ENCODE measurements at regions not wholly inside any gene's neighbourhood (a gene's known extent, or its start where the extent isn't known, plus 50 kb on each side); places are given as distances from the start of the nearest gene placed in this dataset.

DNA sequence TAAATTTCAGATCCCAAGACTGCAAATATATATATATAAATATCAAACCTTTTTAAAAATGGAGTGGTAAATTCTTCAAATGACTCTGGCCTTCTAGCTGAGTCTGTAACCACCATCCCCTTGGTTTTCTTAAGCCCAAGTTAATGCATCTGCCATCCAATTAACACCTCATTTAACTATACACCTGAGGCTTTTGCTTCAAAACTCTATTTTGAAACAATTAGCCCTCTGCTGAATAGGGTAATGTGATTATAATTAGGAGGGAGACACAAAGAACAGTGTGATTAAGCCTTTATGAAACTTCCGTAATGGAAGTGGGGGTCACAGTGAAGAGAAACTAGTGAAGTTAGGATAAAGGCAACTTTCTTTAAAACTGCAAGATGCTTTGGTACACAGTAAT, 83.6 kb downstream of the GPR37 start (continued):
- TF ChIP-seq, protein P1, sequence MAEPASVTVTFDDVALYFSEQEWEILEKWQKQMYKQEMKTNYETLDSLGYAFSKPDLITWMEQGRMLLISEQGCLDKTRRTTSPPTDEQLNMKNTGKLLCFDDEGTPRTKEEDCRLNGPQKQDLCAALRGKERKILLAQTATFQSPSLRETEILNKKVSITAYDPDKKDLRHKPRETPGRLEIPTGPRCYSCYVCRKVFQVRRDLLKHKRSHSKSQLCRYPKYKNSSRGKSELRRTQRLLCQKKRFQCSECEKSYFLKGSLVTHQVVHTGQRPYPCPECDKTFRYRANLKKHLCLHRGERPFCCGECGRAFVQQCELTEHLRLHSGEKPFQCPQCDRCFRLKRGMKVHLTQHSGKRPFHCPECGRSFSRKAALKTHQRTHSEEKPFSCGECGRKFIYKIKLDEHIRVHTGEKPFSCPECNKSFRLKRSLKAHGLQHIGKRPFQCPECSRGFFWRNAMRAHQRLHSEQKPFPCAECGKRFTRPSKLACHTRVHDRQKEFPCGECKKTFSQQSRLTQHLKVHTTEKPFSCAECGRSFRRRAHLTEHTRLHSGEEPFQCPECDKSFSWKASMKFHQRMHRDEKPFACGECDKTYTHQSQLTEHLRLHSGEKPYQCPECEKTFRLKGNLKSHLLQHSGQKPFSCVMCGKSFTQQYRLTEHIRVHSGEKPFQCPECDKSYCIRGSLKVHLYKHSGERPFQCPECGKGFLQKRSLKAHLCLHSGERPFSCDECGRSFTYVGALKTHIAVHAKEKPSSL (CRISPR knock-in tag; conservative IDR thresholded peaks at IDR 0.05): no peak

DNA sequence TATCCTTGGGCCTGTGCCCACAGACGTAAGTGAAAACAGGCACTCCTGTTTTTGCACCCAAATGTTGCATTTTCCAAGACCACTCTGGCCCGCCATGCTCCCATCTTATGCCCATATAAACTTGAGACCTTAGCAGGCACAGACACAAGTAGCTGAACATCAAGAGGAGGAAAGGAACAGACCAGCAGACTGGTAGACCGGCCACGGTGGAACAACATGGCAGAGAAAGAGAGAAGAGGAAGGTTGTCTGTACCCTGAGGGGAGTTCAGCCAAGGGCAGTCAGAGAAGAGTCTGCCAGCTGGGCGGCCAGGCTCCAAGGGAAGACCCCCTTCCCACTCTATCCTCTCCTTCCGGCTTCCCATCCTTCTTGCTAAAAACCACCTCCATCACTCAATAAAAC, 85.3 kb downstream of the GPR37 start:
- DNase-seq (ENCODE audit: low spot score) (no peak), ATAC-seq (no peak; the same call in 1 of the 2 replicates)
- TF ChIP-seq, protein P2, sequence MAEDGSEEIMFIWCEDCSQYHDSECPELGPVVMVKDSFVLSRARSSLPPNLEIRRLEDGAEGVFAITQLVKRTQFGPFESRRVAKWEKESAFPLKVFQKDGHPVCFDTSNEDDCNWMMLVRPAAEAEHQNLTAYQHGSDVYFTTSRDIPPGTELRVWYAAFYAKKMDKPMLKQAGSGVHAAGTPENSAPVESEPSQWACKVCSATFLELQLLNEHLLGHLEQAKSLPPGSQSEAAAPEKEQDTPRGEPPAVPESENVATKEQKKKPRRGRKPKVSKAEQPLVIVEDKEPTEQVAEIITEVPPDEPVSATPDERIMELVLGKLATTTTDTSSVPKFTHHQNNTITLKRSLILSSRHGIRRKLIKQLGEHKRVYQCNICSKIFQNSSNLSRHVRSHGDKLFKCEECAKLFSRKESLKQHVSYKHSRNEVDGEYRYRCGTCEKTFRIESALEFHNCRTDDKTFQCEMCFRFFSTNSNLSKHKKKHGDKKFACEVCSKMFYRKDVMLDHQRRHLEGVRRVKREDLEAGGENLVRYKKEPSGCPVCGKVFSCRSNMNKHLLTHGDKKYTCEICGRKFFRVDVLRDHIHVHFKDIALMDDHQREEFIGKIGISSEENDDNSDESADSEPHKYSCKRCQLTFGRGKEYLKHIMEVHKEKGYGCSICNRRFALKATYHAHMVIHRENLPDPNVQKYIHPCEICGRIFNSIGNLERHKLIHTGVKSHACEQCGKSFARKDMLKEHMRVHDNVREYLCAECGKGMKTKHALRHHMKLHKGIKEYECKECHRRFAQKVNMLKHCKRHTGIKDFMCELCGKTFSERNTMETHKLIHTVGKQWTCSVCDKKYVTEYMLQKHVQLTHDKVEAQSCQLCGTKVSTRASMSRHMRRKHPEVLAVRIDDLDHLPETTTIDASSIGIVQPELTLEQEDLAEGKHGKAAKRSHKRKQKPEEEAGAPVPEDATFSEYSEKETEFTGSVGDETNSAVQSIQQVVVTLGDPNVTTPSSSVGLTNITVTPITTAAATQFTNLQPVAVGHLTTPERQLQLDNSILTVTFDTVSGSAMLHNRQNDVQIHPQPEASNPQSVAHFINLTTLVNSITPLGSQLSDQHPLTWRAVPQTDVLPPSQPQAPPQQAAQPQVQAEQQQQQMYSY (CRISPR knock-in tag; IDR thresholded peaks at IDR 0.05): no peak
- TF ChIP-seq, protein P3, sequence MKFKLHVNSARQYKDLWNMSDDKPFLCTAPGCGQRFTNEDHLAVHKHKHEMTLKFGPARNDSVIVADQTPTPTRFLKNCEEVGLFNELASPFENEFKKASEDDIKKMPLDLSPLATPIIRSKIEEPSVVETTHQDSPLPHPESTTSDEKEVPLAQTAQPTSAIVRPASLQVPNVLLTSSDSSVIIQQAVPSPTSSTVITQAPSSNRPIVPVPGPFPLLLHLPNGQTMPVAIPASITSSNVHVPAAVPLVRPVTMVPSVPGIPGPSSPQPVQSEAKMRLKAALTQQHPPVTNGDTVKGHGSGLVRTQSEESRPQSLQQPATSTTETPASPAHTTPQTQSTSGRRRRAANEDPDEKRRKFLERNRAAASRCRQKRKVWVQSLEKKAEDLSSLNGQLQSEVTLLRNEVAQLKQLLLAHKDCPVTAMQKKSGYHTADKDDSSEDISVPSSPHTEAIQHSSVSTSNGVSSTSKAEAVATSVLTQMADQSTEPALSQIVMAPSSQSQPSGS (CRISPR knock-in tag; IDR thresholded peaks at IDR 0.05; ENCODE audit: borderline replicate concordance, low read depth): no peak
- TF ChIP-seq SMAD4 (CRISPR knock-in tag; IDR thresholded peaks at IDR 0.05): no peak
- no peak for TF ChIP-seq MYBL2 (CRISPR knock-in tag; IDR thresholded peaks at IDR 0.05)
- no peak for TF ChIP-seq ZNF232 (CRISPR knock-in tag; IDR thresholded peaks at IDR 0.05)
- TF ChIP-seq, protein P4, sequence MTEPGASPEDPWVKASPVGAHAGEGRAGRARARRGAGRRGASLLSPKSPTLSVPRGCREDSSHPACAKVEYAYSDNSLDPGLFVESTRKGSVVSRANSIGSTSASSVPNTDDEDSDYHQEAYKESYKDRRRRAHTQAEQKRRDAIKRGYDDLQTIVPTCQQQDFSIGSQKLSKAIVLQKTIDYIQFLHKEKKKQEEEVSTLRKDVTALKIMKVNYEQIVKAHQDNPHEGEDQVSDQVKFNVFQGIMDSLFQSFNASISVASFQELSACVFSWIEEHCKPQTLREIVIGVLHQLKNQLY (CRISPR knock-in tag; IDR thresholded peaks at IDR 0.05): no peak
- no peak for TF ChIP-seq FOXP1 (CRISPR knock-in tag; IDR thresholded peaks at IDR 0.05; ENCODE audit: borderline replicate concordance)
- TF ChIP-seq ETV6 (CRISPR knock-in tag; IDR thresholded peaks at IDR 0.05): no peak
- TF ChIP-seq ESRRA (CRISPR knock-in tag; IDR thresholded peaks at IDR 0.05; ENCODE audit: borderline replicate concordance): no peak
- no peak for TF ChIP-seq FOXJ3 (CRISPR knock-in tag; IDR thresholded peaks at IDR 0.05; ENCODE audit: borderline replicate concordance)
- TF ChIP-seq, protein P5, sequence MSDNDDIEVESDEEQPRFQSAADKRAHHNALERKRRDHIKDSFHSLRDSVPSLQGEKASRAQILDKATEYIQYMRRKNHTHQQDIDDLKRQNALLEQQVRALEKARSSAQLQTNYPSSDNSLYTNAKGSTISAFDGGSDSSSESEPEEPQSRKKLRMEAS (CRISPR knock-in tag; IDR thresholded peaks at IDR 0.05): no peak
- TF ChIP-seq IRF2 (CRISPR knock-in tag; IDR thresholded peaks at IDR 0.05; ENCODE audit: borderline replicate concordance, low read depth): no peak
- TF ChIP-seq, protein P6, sequence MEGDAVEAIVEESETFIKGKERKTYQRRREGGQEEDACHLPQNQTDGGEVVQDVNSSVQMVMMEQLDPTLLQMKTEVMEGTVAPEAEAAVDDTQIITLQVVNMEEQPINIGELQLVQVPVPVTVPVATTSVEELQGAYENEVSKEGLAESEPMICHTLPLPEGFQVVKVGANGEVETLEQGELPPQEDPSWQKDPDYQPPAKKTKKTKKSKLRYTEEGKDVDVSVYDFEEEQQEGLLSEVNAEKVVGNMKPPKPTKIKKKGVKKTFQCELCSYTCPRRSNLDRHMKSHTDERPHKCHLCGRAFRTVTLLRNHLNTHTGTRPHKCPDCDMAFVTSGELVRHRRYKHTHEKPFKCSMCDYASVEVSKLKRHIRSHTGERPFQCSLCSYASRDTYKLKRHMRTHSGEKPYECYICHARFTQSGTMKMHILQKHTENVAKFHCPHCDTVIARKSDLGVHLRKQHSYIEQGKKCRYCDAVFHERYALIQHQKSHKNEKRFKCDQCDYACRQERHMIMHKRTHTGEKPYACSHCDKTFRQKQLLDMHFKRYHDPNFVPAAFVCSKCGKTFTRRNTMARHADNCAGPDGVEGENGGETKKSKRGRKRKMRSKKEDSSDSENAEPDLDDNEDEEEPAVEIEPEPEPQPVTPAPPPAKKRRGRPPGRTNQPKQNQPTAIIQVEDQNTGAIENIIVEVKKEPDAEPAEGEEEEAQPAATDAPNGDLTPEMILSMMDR (IDR thresholded peaks at IDR 0.05): no peak
- Mint-ChIP-seq H3K4me3 (no peak overlapping the region), H3K27me3 (ENCODE audit: low read depth) (no peaks in the 10 kb centered on the region), H3K4me1 (peaks cover 15% of the 10 kb centered on the region), H3K36me3 (no peaks in the 10 kb centered on the region), H3K9me3 (no peaks in the 10 kb centered on the region), H3K27ac (no peak overlapping the region; the same call in 1 of the 2 replicates)
- ChIA-PET CTCF (no interaction called here), POLR2A (no interaction called here)

All from WTC11 (cell line).